ENCODE measurements at regions not wholly inside any gene's neighbourhood (a gene's known extent, or its start where the extent isn't known, plus 50 kb on each side); places are given as distances from the start of the nearest gene placed in this dataset.

DNA sequence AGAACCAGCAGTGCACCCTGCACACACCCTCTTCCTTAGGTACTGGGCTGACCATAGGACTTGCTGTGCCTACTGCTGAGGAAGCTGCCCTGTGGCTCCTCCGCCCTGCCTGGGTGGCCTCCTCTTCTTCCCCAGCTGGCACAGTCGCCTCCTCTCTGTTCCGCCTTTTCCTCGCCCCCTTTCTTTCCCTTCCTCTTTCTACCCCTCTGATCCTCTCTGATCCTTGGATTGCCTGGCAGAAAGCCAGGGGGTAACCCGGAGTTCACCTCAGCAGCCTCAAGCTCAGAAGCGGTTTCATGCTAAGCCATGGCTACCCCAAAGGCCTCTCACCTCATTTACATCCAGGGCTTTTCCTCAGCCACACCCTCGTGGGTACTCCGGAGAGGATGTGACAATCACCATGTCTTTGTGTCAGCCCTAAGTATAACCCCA lies 136.2 kb downstream of the SMIM20 start:
- no peak for TF ChIP-seq CEBPB (IDR thresholded peaks at IDR 0.05)
- TF ChIP-seq, protein P1, sequence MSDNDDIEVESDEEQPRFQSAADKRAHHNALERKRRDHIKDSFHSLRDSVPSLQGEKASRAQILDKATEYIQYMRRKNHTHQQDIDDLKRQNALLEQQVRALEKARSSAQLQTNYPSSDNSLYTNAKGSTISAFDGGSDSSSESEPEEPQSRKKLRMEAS (IDR thresholded peaks at IDR 0.05) = no peak
- no peak for TF ChIP-seq FOXM1 (IDR thresholded peaks at IDR 0.05; ENCODE audit: borderline replicate concordance, low read depth)
- TF ChIP-seq RAD21 (IDR thresholded peaks at IDR 0.05; ENCODE audit: low read depth) = no peak
- TF ChIP-seq ZBTB7A (IDR thresholded peaks at IDR 0.05; ENCODE audit: low read depth) = no peak
- TF ChIP-seq CREB1 (IDR thresholded peaks at IDR 0.05; ENCODE audit: low read depth) = no peak
- TF ChIP-seq, protein P2, sequence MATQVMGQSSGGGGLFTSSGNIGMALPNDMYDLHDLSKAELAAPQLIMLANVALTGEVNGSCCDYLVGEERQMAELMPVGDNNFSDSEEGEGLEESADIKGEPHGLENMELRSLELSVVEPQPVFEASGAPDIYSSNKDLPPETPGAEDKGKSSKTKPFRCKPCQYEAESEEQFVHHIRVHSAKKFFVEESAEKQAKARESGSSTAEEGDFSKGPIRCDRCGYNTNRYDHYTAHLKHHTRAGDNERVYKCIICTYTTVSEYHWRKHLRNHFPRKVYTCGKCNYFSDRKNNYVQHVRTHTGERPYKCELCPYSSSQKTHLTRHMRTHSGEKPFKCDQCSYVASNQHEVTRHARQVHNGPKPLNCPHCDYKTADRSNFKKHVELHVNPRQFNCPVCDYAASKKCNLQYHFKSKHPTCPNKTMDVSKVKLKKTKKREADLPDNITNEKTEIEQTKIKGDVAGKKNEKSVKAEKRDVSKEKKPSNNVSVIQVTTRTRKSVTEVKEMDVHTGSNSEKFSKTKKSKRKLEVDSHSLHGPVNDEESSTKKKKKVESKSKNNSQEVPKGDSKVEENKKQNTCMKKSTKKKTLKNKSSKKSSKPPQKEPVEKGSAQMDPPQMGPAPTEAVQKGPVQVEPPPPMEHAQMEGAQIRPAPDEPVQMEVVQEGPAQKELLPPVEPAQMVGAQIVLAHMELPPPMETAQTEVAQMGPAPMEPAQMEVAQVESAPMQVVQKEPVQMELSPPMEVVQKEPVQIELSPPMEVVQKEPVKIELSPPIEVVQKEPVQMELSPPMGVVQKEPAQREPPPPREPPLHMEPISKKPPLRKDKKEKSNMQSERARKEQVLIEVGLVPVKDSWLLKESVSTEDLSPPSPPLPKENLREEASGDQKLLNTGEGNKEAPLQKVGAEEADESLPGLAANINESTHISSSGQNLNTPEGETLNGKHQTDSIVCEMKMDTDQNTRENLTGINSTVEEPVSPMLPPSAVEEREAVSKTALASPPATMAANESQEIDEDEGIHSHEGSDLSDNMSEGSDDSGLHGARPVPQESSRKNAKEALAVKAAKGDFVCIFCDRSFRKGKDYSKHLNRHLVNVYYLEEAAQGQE (IDR thresholded peaks at IDR 0.05; ENCODE audit: low read depth) = no peak
- TF ChIP-seq EP300 (IDR thresholded peaks at IDR 0.05; ENCODE audit: borderline replicate concordance) = no peak
- TF ChIP-seq TAF1 (IDR thresholded peaks at IDR 0.05; ENCODE audit: low read depth) = no peak
- TF ChIP-seq, protein P3, sequence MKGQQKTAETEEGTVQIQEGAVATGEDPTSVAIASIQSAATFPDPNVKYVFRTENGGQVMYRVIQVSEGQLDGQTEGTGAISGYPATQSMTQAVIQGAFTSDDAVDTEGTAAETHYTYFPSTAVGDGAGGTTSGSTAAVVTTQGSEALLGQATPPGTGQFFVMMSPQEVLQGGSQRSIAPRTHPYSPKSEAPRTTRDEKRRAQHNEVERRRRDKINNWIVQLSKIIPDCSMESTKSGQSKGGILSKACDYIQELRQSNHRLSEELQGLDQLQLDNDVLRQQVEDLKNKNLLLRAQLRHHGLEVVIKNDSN (IDR thresholded peaks at IDR 0.05) = no peak
- no peak for TF ChIP-seq TCF12 (IDR thresholded peaks at IDR 0.05; ENCODE audit: low read depth)
- no peak for TF ChIP-seq NFIC (IDR thresholded peaks at IDR 0.05)

DNA sequence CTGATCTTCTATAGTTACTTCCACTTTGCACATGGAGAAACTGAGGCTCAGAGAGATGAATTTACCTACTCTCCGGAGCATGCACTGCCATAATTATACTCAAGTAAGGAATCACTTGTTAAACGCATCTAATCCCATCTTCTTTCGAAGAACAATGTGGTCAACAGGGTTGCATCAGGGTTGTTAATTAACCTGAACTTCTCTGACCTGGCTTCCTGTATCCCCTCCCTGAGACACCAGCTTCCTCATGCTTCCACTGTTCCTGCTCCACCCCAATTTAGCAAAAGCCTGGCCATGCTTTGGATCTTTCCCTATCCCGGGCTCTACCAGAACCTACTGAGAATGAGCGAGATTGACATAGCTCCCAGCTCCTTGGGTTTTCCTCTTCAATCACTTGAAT lies 136.7 kb downstream of the SMIM20 start:
- no peak for TF ChIP-seq FOXM1 (IDR thresholded peaks at IDR 0.05; ENCODE audit: borderline replicate concordance, low read depth)

DNA sequence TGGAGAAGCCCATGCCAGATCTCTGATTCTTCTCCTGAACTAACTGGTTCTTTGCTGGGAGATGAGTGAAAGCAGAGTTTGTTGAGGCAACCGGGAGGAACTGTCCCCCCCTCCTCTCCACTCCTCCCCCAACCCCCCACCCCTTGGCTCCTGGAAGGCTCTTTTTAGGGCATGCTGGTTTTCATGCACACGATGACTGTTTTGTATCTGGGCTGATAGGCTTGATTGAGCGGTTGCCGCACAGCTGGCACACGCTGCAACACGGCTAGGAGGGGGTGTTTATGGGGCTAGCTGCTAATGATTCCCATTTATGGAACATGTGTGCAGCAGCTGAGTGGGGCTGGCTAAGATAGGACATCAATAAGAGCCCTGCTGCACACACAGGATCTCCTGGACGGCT lies 137.2 kb downstream of the SMIM20 start:
- no peak for TF ChIP-seq TCF12 (IDR thresholded peaks at IDR 0.05; ENCODE audit: low read depth)
- no peak for TF ChIP-seq CREB1 (IDR thresholded peaks at IDR 0.05; ENCODE audit: low read depth)
- TF ChIP-seq, protein P1 (IDR thresholded peaks at IDR 0.05) = no peak
- no peak for TF ChIP-seq FOXM1 (IDR thresholded peaks at IDR 0.05; ENCODE audit: borderline replicate concordance, low read depth)
- TF ChIP-seq YY1 (IDR thresholded peaks at IDR 0.05; ENCODE audit: low read depth) = no peak
- no peak for TF ChIP-seq RAD21 (IDR thresholded peaks at IDR 0.05; ENCODE audit: low read depth)
- TF ChIP-seq, protein P2 (IDR thresholded peaks at IDR 0.05; ENCODE audit: low read depth) = no peak
- no peak for TF ChIP-seq EP300 (IDR thresholded peaks at IDR 0.05; ENCODE audit: borderline replicate concordance)
- TF ChIP-seq TEAD4 (IDR thresholded peaks at IDR 0.05) = no peak
- no peak for TF ChIP-seq EGR1 (IDR thresholded peaks at IDR 0.05)
- no peak for TF ChIP-seq NFIC (IDR thresholded peaks at IDR 0.05)
- TF ChIP-seq ZBTB7A (IDR thresholded peaks at IDR 0.05; ENCODE audit: low read depth) = no peak

DNA sequence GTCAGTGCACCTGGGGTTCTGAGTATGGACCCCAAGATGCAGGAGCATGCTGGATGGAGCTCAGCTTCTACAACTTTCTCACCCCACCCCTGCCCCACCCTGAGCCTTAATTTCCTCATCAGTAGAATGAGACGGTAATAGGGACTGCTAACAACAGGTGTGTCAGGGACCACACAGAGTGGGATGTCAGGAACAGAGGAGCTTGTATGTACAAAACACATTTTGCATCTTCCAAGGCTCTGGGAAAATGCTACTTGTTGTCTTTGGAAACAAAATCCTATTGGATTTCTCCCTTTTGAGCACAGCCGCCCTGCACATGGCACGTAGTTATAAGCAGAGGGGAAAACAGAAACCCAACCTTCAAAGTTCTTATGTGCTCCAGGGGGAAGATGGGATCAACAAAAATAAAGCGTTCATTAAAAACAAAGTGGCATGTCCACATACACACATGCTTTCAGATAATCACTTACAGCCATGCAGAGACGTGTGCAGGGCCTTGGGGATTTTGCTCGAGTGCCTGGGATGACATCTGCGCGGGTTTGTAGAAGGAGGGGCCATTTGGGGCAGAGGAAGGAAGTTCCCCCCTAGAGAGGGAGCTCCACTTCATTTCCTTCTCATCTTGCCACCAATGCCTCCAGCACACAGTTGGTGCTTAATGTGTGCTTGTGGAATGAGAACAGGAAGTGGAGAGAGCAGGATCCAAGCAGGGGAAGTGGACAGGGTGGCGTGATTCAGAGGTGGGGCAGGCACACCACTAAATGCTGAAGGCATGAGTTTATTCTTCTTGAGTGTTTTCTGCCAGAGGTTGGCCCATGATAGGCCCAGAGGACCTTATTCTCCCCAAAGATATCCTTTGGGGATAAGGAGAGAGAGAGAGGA lies 138.9 kb downstream of the SMIM20 start:
- TF ChIP-seq NFIC (IDR thresholded peaks at IDR 0.05) (no peak), FOXM1 (IDR thresholded peaks at IDR 0.05; ENCODE audit: borderline replicate concordance, low read depth) (no peak), EP300 (IDR thresholded peaks at IDR 0.05; ENCODE audit: borderline replicate concordance) (no peak), YY1 (IDR thresholded peaks at IDR 0.05; ENCODE audit: low read depth) (no peak), TAF1 (IDR thresholded peaks at IDR 0.05; ENCODE audit: low read depth) (no peak), EGR1 (IDR thresholded peaks at IDR 0.05) (no peak), RAD21 (IDR thresholded peaks at IDR 0.05; ENCODE audit: low read depth) (no peak), ZBTB7A (IDR thresholded peaks at IDR 0.05; ENCODE audit: low read depth) (no peak), TEAD4 (IDR thresholded peaks at IDR 0.05) (no peak), CREB1 (IDR thresholded peaks at IDR 0.05; ENCODE audit: low read depth) (no peak), CEBPB (IDR thresholded peaks at IDR 0.05) (no peak), TCF12 (IDR thresholded peaks at IDR 0.05; ENCODE audit: low read depth) (no peak)
- TF ChIP-seq, protein P1 (IDR thresholded peaks at IDR 0.05) = no peak
- TF ChIP-seq, protein P3 (IDR thresholded peaks at IDR 0.05) = no peak

DNA sequence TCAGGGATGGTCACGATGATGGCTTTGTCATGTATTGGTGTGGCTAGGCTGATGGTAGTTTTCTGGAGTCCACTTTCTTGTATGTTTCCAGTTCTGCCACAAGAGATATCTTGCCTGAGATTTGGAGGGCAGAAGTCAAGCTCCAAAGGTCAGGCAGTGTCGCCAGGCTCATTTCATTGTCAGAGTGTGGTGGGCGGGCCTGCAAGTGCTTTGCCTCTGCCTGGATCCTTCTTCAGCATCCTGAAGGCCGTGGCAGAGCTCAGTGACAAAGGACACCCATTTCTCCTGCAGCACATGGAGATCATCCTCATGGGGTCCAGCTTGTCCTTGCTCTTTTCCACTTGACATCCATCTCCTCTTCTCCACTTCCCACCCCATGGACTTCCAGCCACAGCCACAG lies 139.7 kb downstream of the SMIM20 start:
- TF ChIP-seq TCF12 (IDR thresholded peaks at IDR 0.05; ENCODE audit: low read depth) = no peak
- no peak for TF ChIP-seq ZBTB7A (IDR thresholded peaks at IDR 0.05; ENCODE audit: low read depth)
- TF ChIP-seq EGR1 (IDR thresholded peaks at IDR 0.05) = no peak
- TF ChIP-seq, protein P2 (IDR thresholded peaks at IDR 0.05; ENCODE audit: low read depth) = no peak
- no peak for TF ChIP-seq TEAD4 (IDR thresholded peaks at IDR 0.05)
- TF ChIP-seq, protein P1 (IDR thresholded peaks at IDR 0.05) = no peak
- TF ChIP-seq, protein P3 (IDR thresholded peaks at IDR 0.05) = no peak
- no peak for TF ChIP-seq NFIC (IDR thresholded peaks at IDR 0.05)
